ENCODE measurements at regions not wholly inside any gene's neighbourhood (a gene's known extent, or its start where the extent isn't known, plus 50 kb on each side); places are given as distances from the start of the nearest gene placed in this dataset.
"Not testable (repeated sequence)": the region's sequence is repeated elsewhere in the genome, so short reads cannot be mapped to it uniquely, and the experiment has no call there.

DNA sequence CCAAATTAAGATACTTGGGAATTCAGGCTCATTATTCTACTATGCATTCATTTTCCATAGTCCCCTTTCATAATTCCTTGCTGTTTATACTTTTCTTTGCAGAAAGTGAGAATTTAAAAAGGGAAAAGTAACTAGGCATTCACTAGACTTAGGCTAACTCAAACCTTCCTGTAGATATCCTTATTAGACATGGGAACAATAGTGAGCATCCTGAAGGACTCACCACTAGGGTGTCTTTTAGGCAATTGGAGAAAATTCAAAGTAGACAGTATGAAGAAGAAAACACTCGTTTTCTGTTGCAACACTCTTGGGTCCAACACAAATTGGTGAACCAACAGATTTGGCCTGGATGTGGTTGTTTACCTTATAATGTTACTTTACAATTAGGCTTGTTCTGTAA lies 213.2 kb upstream of the GRIN3A start:
- DNase-seq = no peak

DNA sequence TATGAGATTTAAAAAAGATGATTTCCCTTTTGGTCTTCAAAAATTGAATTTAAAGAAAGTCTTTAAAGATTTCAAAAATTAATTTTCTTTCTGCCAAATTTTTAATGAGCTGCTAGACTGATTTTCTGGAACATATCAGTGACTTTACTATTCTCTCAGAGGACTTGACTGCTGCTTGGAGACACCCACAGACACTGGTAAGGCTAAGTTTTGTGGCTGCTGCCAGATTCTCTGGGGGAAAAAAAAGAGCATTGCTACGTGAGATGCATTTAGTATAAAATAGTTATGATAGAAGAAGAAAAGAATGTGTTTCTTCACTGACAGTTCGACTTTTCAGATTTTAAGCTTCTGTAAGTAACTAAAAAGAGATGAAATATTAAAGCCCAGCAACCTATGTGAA lies 193.3 kb upstream of the GRIN3A start:
- DNase-seq = no peak

DNA sequence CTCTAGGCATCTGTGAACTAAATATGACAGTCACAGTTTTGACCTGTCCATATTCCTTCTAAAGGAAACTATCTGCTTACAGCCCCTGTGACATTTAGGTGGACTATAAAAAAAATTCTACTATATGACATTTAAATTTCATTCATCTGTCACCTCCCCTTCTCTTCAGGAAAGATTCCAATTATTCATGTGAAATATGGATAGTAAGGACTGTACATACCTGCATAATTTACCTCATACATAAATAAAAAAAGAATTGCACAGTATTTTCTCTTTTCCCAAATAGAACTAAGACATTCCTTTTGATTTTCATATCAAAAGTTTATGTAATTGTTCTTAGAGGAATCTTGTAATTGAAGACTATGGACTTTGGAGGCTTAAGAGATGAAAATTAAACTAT lies 192.3 kb upstream of the GRIN3A start:
- no peak for DNase-seq

DNA sequence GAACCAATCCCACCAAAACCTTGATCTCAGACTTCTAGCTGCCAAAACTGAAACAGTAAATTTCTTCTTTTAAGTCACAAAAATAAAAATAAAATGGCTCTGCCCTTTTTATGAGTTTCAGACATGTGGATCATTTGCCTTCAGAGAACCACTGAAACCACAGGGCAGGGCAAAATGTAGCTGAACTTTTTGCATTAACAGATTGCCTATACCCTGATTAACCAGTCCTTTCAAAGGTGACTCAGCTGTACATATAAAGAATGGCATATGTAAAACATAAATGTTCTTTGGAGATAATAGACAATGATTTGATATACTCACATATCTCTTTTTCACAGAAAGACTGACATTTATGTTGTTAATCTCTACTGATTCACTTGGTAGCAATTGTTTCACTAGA lies 187.1 kb upstream of the GRIN3A start:
- DNase-seq = no peak

DNA sequence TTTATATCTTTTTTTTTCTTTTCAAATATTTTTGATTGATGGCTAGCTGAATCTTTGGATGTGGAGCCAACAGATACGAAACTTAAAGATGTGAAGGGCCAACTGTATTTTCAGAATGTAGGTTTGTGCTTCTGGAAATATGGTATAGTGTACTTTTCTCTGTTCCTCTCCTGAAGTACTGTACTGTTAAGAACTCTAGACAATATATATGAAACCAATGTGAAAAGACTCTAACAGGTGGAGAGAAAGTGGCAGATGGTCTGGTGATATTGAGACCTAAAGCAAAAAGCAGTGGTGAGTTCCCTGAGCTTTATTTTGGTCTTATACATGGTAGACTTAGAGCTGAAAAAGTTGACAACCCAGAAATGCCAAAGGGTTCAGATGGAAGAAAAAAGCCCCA lies 185.0 kb upstream of the GRIN3A start:
- no peak for DNase-seq

DNA sequence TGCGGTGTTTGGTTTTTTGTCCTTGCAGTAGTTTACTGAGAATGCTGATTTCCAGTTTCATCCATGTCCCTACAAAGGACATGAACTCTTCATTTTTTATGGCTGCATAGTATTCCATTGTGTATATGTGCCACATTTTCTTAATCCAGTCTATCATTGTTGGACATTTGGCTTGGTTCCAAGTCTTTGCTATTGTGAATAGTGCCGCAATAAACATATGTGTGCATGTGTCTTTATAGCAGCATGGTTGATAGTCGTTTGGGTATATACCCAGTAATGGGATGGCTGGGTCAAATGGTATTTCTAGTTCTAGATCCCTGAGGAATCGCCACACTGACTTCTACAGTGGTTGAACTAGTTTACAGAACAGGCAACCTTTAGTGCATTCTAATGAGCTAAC lies 178.5 kb upstream of the GRIN3A start:
- DNase-seq = not testable (repeated sequence)

DNA sequence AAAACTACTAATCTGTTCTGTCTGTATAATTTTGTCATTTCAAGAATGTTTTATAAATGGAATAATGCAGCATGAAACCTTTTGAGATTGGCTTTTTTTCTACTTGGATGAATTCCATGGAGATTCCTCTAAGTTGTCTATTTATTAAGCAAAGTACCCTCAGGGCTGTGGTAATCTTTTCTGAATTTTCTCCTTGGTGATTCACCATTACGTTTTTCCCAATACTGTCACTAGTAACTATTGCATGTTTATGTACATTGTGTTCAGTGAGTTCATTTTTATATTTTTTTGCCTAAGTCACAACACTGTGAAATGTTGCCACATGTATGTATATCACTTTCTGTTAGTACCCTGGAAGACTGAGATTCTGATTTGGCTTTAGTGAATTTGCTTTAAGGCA lies 177.0 kb upstream of the GRIN3A start:
- DNase-seq = no peak

DNA sequence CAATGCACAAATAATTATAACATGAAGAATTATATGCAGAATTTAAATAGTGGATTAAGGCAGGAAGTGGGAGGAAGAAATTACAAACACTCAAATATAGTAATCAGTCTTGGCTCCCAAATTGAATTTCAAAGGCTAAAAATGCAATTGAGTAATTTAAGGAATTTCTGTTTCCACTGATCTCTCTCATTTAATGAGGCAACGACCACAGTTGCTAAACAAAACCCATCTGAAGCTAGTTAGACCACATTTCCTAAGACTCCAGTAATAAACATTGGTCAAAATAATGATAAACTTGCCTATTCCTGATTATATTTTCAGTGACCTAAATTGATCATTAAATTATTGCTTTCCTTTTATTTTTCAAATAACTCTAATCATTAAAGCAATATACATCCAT lies 174.3 kb upstream of the GRIN3A start:
- no peak for DNase-seq

DNA sequence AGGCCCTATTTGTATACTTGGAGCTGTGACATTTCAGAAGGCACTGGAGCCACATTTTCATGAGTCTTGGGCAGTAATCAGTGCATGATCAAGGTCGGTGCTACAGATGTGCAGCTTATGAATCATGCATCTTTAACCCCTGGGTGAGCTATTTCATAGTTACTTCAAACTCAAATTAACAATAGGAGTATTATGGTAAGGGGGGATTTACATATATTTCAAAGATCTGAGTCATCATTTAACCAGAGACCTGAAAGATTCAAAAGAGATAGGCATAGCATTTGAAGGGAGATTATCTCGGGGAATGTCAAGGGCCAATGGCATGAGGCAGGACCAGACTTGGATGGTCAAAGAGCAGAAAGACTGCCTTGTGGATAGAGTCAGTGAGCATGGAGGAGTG lies 169.0 kb upstream of the GRIN3A start:
- DNase-seq = no peak

DNA sequence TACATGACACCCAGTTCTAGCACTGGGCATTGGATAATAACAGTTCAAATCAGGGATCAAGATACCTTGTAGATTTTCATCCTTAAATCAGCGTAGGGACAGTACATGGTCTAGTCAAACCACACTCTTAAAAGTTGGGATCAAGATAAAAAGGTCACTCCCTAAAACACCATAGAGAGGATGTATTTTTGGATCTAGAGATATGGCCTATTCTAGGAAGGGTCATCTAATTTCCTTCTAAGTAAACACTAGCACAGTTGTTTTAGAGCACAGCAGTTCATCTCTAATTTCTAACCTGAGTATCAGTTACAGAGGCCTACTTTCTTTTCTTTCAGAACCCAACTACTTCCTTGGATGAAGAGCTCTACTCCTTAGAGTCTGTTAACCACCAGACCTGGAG lies 166.4 kb upstream of the GRIN3A start:
- no peak for DNase-seq

DNA sequence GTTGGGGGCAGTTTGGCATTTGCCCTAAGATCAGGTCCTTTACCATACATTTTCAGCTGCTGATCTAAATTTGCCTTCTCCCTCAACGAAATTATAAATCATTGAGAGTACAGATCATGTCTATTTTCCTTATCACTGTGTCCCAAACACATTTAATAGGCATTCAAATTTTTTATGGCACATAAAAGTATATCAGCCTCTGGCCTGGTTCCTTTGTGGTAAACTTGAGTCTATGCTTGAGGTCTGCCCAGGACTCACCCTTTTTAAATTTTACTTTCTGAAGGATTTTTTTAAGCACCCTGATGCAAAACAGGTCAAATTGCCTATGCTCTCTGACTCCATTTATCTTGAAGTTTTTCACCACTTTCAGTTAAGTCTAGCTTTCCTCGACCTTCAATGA lies 163.6 kb upstream of the GRIN3A start:
- DNase-seq = no peak

DNA sequence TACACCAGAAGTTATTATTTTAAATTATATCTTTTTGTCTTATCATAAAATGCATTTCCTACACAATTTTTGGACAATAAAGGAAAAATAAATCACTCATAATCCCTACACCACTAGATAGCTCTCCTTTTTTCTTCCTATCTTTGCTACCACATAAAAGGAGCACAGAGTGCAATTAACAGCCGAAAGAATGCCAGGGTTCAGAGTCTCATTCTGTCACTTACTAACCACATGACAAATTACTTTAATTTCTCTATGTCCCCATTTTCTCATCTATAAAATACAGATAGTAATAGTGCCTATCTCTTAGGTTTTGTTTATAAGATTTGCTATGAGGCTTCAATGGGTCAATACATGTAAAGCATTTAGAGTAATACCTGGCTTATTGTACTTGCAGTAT lies 158.7 kb upstream of the GRIN3A start:
- no peak for DNase-seq

DNA sequence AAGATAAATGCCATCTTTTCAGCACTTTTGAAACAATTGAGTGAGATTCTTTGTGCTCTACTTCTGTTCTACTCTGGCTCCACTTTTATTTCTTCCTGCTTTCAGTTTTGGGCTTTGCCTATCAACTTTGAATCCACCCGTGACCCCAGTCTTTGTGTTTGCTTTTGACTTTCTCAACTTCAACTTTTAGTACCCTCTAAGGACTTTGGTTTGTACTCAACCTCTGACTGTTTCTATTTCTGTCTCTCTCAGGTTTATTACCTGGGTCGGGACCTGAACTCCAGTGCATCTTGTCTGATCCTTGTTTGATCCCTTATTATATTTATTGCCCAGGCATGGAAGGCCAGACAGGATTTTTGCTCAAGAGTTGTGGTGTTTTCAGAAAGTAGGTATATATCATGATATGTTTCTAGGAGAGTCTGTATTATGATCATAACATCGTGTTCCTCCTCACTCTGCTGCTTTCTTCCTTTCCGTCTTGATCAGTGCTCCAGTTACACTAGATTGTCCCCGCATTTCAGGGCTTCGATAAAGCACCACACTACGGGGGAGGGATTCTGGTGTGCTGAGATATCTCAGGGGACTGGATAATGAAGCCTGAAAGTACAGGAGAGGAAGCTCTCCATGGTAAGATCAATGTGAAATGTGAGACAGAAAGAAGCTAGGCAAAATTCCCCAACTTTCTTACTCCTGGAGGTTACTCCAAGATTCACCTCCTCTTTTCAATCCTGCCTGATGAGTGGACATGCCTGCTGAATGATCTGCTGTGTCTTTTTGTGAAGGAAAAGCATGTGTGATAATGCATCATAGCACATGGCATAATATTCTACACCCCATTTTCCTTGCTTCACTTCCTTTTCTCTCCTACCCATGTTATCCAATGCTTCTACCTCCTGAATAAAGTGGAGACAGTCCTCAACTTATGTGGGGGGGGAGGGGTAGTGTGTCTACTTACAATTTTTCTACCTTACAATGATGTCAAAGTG lies 155.5 kb upstream of the GRIN3A start:
- DNase-seq = no peak

DNA sequence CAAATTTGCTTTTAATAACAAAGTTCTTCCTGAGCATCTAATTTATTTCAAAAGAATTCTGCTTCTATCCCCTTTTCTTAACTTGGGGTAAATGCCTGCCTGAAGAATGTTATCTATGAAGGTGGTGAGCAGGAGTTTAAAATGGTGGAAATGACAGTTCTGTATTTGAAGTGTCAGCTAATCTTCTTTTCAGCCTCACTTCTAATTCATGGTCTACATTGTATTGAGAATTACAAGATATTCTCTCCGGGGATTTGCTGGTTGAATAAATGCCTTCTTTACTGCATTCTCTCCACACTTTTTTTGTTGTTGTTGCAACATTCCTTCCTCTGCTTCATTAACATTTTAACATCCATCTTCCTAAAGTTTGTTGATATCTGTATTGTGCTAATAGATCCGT lies 143.1 kb upstream of the GRIN3A start:
- no peak for DNase-seq

DNA sequence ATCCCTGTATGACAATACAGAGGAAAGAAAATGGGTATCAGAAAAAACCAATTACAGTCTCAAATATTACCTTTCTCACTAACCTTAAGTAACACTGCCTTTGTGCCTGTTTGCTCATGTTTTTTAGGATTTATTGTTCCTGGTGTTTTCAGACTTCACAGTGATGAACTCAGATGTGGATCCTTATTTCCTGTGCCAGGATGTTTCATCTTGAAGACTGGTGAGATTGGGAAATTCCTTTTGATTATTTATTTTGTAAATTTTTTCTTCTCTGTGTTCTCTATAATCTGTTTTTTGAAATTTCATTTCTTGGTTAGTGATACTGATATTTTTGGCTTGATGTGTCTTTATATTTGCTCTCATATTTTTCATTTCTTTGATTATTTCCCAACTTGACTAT lies 142.4 kb upstream of the GRIN3A start:
- no peak for DNase-seq

DNA sequence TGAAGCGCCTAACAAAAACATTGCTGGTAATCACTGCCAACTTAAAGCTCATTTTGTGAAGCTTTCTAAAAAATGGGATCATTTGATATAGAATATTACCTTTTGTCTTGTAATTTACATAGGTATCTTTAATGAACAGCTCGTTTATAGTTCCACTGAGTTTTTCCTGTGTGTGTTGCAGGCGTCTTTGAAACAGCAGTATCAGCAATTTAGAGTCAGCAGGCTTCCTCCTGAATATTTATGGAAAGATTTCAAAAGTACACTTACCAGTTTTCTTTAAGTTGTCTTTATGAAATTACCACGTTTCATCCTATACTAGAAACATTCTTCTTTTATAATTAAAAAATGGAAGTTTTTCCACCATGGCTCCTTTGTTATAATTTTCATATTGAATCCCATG lies 140.3 kb upstream of the GRIN3A start:
- no peak for DNase-seq

DNA sequence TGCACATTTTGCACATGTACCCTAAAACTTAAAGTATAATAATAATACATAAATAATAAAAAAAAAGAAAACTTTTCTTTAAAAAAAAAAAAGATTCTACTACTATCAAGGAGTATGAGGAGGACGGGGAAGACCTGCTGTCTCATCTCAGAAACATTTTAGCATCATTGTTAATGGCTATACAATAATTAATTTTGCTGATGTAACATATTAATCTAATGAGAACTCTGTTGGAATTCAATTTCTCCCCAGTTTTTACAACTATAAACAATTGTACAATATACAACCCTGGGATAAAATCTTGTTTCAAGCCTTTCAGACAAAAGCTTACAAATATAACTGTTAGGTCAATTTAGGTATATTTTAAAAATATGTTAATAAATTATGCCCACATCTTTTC lies 139.0 kb upstream of the GRIN3A start:
- no peak for DNase-seq

DNA sequence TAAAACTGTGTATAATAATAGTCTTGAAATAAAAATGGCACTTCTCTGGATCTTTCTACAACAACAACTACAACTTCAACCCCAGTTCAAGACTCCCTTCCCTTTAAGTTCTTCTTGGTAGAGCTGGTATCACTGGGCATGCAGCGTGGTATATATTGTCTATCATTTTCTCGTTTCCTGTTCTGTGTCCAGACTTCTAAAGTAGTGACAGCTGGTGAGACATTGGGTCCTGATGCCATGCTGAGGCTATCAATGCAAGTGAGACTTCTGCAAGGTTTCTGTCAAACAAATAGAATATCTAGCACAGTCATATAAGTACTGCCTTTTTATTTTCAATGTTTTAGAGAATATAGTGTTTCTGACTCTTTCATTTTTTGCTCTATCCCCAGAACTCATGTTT lies 123.0 kb upstream of the GRIN3A start:
- DNase-seq = no peak

DNA sequence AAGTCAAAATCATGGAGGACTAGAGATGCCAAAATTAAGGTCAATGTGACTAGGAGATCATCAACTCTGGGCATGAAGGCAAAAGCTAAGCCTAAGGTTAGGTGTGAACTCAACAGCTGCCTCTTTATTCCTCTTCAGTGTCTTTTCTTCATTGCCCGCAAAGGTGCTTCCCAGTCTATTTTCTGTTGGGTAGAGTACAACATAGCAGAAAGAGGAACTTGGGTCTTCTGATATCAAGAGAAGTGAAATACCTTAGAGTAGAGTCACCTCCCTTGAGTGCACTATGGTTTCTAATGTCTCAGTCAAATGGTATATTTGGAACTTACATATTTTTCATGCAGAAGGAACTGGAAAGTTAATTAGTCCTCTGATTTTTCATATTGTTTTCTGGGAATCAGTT lies 122.5 kb upstream of the GRIN3A start:
- DNase-seq = no peak

DNA sequence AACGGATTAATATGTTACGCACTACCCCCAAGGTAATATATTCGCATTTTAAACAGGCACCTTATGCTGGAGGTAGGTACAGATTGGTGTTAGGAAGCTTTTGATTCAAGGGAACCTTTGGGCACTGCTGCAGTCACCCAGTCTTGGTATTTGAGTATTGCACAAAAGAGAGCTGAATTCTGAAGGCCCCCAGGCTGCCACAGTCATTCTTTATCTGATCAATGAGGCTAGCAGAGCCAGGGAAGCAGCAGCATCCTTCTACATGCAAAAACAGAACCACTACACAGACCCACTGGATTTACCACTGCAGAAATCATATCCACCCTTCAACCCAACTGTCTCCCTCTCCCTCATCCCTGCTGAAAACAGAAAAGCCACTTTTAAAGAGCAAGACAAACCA lies 121.2 kb upstream of the GRIN3A start:
- DNase-seq = no peak

DNA sequence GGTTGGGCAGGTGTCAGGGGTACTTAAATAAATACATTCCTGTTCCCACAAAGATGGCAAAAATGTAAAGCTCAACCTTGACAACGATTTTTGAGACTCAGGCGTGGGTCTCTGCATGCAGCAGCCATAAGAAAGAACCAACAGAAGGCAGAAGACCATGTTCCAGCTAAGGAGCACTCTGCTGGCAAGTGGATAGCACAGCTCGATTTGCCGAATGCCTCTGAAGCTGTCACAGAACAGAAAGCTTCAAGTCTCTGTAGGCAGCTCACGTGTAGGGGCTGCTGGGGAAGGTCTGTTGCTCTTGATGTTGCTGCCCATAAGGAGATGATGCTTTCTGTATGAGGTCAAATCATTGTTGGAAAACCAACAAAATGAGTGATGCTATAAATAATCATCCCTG lies 119.6 kb upstream of the GRIN3A start:
- DNase-seq = no peak

DNA sequence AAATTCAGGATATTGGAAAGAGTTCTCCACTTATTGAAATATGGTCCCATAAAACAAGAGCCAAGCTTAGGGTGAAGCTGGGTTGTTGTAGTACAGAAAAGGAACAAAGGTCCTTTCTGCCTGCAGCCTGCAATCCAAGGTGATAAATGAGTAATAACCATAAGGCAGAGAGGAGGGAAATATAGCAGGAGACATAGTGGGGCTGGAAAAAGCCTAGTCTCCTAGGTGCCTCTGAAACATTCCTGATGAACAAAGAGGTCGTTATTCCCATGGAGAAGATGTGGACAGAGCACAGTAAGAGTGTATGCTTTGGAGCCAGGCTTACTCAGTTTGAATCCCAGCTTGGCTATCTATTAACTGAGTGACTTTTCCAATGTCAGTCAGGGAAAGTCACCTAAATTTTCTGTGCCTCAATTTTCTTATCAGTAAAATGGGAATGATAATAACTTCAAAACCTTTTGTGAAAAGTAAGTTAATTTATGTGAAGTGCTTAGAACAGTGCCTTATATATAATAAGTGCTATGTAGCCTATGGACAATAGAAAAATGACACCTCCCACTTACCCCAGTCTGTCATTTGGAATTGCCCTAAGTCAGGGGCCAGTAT lies 110.8 kb upstream of the GRIN3A start:
- no peak for DNase-seq

DNA sequence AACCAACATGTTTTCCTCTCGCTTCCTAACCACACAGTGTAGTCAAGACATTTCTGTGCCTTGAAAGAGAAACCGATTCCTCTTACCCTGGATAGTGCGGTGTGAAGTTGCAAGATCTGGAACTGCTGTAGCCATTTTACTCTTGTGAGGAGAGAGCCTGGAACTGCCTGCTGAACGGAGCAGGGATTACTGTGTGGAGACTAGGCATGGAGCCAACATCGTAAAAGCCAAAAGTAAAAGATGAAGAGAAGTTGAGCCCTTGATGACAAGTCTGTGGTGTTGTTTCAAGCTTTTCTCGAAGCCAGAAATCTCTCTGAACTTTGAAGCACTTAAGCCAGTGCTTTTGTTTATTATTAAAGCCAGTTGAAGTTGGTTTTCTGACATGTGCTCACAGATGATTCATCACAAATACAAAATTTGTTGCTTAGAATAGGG lies 110.1 kb upstream of the GRIN3A start:
- no peak for DNase-seq

DNA sequence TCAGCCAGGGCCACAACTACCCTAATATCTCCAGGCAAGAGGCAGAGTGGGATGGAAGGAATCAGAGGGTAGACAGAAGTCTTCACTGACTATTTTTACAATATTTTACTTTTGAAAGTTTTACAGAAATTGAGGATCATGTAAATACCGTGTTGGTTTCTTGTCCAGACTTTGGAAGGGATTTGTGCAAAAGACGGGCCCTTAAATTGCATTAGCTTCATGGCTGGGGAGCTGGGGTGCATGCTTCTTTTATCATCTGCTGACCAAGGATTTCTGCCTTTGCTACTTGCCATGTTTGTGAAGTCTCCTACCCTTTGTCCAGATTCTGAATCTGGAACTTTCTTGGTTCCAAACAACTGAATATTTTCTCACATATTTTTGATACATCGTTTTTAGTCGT lies 107.7 kb upstream of the GRIN3A start:
- DNase-seq = no peak

DNA sequence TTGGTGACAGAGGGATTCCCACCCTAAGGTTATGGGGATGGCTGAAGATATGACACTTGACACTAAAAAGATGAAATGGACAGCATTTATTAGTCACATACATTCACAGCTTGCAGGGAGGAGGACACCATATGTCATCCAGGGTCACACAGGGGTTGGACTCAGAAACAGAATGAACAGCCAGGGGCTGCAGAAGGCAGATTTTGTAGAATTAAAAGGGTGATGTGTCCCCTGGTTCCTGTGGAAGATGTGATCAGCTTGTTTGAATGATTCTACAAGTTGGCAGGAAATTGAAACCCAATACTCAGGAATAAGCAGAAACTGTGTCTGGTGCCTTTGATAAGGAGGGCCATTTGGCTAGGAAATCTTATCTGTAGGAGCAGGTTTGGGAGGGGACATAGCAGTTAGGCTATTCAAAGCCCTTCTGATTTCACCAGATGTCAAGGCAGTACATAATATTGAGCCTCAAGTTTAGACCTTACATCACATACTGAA lies 102.3 kb upstream of the GRIN3A start:
- no peak for DNase-seq
